OCI-LY7 (cell line): ENCODE measurements at regions not wholly inside any gene's neighbourhood (a gene's known extent, or its start where the extent isn't known, plus 50 kb on each side); places are given as distances from the start of the nearest gene placed in this dataset.

Experiments
- EZH2phosphoT487 ChIP-seq: fragments of 200-600 bp; sonication (generic); IDR thresholded peaks from 2 replicates; pipeline ENCODE4 v1.6.1; 2018; ENCODE audit warnings: low read depth, borderline replicate concordance, mild to moderate bottlenecking, mixed run types, antibody characterized with exemption, low read length, moderate library complexity, mixed read lengths
- TF ChIP-seq, protein P1 (sequence below): fragments of 200-600 bp; sonication (generic); conservative IDR thresholded peaks from 2 replicates; pipeline ENCODE4 v1.5.1; 2014; ENCODE audit warnings: mild to moderate bottlenecking, antibody characterized with exemption, low read length, moderate library complexity, mixed read lengths

DNA sequence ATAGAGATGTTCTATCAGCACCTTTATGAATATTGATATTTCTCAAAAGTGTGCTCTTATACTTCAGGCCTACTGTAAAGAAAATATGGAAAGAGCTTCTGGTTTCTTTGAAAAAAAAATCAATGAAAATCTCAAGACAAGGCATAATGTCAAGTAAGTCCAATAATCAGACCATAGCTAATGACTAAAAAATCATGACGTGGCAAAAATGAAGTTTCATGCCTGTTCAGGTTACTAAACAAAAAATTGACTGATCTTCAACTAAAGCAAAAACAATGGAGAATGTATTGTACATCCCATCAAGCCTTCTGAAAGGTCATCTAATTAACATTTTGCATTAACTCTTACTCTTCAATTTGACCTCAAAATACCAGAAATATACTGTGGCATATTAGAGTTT, 824.4 kb downstream of the EPHA4 start:
- TF ChIP-seq, protein P1, sequence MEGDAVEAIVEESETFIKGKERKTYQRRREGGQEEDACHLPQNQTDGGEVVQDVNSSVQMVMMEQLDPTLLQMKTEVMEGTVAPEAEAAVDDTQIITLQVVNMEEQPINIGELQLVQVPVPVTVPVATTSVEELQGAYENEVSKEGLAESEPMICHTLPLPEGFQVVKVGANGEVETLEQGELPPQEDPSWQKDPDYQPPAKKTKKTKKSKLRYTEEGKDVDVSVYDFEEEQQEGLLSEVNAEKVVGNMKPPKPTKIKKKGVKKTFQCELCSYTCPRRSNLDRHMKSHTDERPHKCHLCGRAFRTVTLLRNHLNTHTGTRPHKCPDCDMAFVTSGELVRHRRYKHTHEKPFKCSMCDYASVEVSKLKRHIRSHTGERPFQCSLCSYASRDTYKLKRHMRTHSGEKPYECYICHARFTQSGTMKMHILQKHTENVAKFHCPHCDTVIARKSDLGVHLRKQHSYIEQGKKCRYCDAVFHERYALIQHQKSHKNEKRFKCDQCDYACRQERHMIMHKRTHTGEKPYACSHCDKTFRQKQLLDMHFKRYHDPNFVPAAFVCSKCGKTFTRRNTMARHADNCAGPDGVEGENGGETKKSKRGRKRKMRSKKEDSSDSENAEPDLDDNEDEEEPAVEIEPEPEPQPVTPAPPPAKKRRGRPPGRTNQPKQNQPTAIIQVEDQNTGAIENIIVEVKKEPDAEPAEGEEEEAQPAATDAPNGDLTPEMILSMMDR, result no peak
- no peak for TF ChIP-seq EZH2phosphoT487
